RWPE2 (cell line): ENCODE measurements at regions not wholly inside any gene's neighbourhood (a gene's known extent, or its start where the extent isn't known, plus 50 kb on each side); places are given as distances from the start of the nearest gene placed in this dataset.
A peak's percentile ranks its signal among the peaks of the same experiment; 100 is the strongest.

Experiments used
- ATAC-seq: fragments of 200-7000 bp; cut with Tn5 transposase; 3 replicates; pipeline ENCODE4 v1.9.1; 2021; ENCODE audit warnings: low read depth
- DNase-seq: peaks from one replicate; pipeline ENCODE4 v3.0.0-alpha.2; 2020; ENCODE audit warnings: low spot score
- H3K27ac ChIP-seq: fragments of 450-650 bp; 2 replicates; pipeline ENCODE4 v1.5.1; 2017; ENCODE audit warnings: mild to moderate bottlenecking; ENCODE audit not compliant: poor library complexity, severe bottlenecking
- H3K27me3 ChIP-seq: fragments of 250-450 bp; sonication (Bioruptor Pico); 2 replicates; pipeline ENCODE4 v1.5.1; 2021; ENCODE audit warnings: mild to moderate bottlenecking, moderate library complexity; ENCODE audit not compliant: insufficient read depth, poor library complexity, severe bottlenecking
- H3K36me3 ChIP-seq: fragments of 250-450 bp; sonication (Bioruptor Pico); 2 replicates; pipeline ENCODE4 v1.5.1; 2020; ENCODE audit warnings: low read depth, mild to moderate bottlenecking, moderate library complexity
- H3K4me1 ChIP-seq: fragments of 250-450 bp; sonication (Bioruptor Pico); 2 replicates; pipeline ENCODE4 v1.5.1; 2021; ENCODE audit warnings: mild to moderate bottlenecking, moderate library complexity; ENCODE audit not compliant: insufficient read depth, poor library complexity, severe bottlenecking
- H3K4me3 ChIP-seq: fragments of 250-450 bp; sonication (Bioruptor Pico); 2 replicates; pipeline ENCODE4 v1.5.1; 2021; ENCODE audit warnings: mild to moderate bottlenecking, moderate library complexity; ENCODE audit not compliant: severe bottlenecking
- H3K9me3 ChIP-seq: fragments of 250-450 bp; sonication (Bioruptor Pico); 2 replicates; pipeline ENCODE4 v1.5.1; 2021; ENCODE audit warnings: mild to moderate bottlenecking, moderate library complexity; ENCODE audit not compliant: severe bottlenecking
- TF ChIP-seq, protein P1 (sequence below): fragments of 450-650 bp; IDR thresholded peaks from one replicate; pipeline ENCODE4 v1.5.1; 2017; ENCODE audit warnings: mild to moderate bottlenecking, moderate library complexity; ENCODE audit not compliant: poor library complexity, severe bottlenecking

DNA sequence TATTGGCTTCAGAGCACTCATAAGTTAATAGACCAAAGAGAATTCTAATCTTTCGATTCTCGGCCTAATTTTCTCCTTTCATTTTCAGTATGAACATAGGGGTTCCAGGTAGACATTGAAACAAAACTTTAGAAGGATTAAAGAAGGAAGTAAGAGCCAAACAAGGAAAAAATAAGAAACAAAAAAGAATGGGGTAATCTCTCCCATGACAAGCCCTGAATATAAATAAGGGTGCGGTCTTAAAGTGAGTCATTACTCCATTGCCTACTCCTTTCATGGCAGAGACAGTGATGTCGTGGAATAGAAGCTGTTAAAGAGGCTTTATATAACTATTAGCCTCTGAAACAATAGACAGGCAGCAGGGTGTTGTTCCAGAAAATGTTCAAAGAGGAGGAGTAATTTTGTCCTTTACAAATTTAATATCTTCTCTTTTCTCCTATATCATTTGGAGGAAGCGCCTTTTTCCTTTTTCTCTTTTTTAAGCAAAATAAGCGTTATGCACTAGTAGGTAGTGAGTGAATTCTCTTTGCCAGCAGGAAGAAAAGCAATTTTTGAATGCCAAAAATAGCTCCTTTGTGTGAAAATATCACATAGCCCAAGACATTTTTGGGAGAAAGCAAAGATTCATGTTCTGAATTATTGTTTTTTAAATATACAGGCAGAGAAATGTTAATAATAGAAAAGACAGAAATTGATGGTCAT is 607.9 kb upstream of the KCNMB2 start:
- H3K27ac ChIP-seq = no peak overlapping the region
- H3K27me3 ChIP-seq = no peaks in the 10 kb centered on the region
- H3K4me3 ChIP-seq = no peak overlapping the region
- H3K4me1 ChIP-seq = peaks cover 10% of the 10 kb centered on the region
- no peaks in the 10 kb centered on the region for H3K36me3 ChIP-seq
- TF ChIP-seq, protein P1, sequence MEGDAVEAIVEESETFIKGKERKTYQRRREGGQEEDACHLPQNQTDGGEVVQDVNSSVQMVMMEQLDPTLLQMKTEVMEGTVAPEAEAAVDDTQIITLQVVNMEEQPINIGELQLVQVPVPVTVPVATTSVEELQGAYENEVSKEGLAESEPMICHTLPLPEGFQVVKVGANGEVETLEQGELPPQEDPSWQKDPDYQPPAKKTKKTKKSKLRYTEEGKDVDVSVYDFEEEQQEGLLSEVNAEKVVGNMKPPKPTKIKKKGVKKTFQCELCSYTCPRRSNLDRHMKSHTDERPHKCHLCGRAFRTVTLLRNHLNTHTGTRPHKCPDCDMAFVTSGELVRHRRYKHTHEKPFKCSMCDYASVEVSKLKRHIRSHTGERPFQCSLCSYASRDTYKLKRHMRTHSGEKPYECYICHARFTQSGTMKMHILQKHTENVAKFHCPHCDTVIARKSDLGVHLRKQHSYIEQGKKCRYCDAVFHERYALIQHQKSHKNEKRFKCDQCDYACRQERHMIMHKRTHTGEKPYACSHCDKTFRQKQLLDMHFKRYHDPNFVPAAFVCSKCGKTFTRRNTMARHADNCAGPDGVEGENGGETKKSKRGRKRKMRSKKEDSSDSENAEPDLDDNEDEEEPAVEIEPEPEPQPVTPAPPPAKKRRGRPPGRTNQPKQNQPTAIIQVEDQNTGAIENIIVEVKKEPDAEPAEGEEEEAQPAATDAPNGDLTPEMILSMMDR = no peak
- ATAC-seq = peak; percentile 95
- no peaks in the 10 kb centered on the region for H3K9me3 ChIP-seq
- no peak for DNase-seq

DNA sequence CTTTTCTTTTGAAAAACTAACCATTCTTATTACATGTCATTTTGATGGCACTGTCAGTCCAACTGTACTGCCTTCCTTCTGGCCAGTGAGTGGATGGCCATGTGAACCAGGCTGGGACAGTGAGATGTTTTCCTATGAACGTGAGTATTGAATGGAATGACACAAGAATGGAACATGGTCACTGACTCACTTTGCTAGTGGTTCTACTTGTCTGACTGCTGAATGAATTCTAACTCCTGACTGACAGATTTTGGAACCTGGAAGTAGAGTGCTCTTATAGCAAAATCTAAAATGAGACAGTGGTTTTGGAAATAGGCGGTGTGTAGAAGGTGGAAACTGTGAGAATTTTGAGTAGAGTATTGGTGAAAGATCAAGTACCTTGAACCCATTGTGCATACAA is 606.9 kb upstream of the KCNMB2 start:
- H3K4me3 ChIP-seq = no peak overlapping the region
- H3K27me3 ChIP-seq = no peaks in the 10 kb centered on the region
- peaks cover 10% of the 10 kb centered on the region for H3K4me1 ChIP-seq
- DNase-seq (no peak), ATAC-seq (no peak)
- TF ChIP-seq, protein P1 = no peak
- H3K27ac ChIP-seq = no peak overlapping the region
- no peaks in the 10 kb centered on the region for H3K9me3 ChIP-seq
- no peaks in the 10 kb centered on the region for H3K36me3 ChIP-seq

DNA sequence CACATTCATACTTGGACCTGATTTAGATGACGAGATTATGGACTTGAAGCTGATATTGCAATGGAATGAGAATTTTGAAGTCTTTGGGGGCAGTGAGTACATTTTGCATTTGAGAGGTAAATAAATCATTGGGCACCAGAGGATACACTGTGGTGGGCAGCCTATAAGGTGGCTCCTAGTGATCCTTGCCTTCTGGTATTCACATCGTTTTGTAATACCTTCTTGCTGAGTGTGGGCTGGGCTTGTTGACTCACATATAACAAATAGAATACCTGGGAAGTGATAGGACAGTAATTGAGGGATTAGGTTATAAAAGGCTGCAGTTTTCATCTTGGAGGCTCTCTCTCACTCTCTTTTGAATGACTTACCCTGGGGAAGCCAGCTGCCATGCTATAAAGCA is 605.5 kb upstream of the KCNMB2 start:
- no peaks in the 10 kb centered on the region for H3K9me3 ChIP-seq
- H3K4me1 ChIP-seq = peaks cover 10% of the 10 kb centered on the region
- no peak for DNase-seq
- H3K36me3 ChIP-seq = no peaks in the 10 kb centered on the region
- peak; percentile 72 for ATAC-seq
- TF ChIP-seq, protein P1 = no peak
- no peak overlapping the region for H3K4me3 ChIP-seq
- H3K27ac ChIP-seq = no peak overlapping the region
- H3K27me3 ChIP-seq = no peaks in the 10 kb centered on the region

DNA sequence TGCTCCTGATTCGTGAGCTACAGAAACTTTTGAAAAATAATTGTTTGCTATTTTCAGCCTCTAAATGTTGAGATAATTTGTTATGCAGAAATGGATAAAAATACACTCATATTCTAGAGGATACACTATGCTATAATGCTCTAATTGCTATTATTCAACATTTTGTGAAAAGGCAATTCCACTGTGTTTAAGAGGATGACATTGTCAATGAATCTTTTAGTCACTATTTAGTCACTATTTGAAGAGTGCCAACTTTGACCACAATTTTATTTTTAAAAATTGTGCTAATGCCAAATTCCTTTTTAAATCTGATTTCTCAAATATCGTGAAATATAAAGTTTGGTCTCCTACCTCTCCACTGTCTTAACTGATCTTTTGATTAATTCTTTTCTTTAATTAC is 604.9 kb upstream of the KCNMB2 start:
- Histone ChIP-seq H3K4me3 (no peak overlapping the region), H3K36me3 (no peaks in the 10 kb centered on the region), H3K27me3 (no peaks in the 10 kb centered on the region), H3K27ac (no peak overlapping the region), H3K9me3 (no peaks in the 10 kb centered on the region), H3K4me1 (peaks cover 10% of the 10 kb centered on the region)
- TF ChIP-seq, protein P1 = no peak
- no peak for ATAC-seq
- no peak for DNase-seq

DNA sequence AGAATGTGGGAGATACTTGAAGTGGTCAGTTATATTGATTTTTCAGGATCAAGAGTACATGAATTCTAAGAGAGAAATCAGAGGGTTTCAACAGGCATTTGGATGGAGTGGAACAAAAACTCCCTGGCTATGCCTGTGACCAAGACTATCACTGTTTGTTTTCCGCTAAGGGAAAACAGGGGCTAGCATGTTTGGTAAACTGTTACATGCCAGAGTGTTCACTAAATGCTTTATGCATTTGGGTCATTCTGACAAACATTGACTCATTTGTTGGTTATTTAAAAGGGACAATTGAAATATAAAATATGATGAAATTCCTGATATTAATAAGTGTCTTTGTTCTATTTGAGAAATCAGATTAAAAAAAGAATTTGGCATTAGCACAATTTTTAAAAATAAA is 603.9 kb upstream of the KCNMB2 start:
- Histone ChIP-seq H3K27ac (no peak overlapping the region), H3K27me3 (no peaks in the 10 kb centered on the region)

More for the DNA sequence above, 603.9 kb upstream of the KCNMB2 start:
- TF ChIP-seq, protein P1 = no peak
- no peak for DNase-seq
- Histone ChIP-seq H3K9me3 (no peaks in the 10 kb centered on the region), H3K4me1 (peaks cover 10% of the 10 kb centered on the region), H3K4me3 (no peak overlapping the region), H3K36me3 (no peaks in the 10 kb centered on the region)
- no peak for ATAC-seq
